NB4 (cell line): ENCODE measurements at regions not wholly inside any gene's neighbourhood (a gene's known extent, or its start where the extent isn't known, plus 50 kb on each side); places are given as distances from the start of the nearest gene placed in this dataset.

Source experiments
- DNase-seq: peaks from one replicate; pipeline ENCODE4 v3.0.0; 2010; ENCODE audit warnings: low read depth
- H3K4me3 ChIP-seq: one replicate; pipeline ENCODE4 v1.5.1; 2011; ENCODE audit warnings: mild to moderate bottlenecking, low read depth, low read length, moderate library complexity
- MYC ChIP-seq: IDR thresholded peaks from 2 replicates; pipeline ENCODE4 v1.6.1; 2011; ENCODE audit warnings: low read depth, low read length
- POLR2A ChIP-seq: IDR thresholded peaks from 2 replicates; pipeline ENCODE4 v1.6.1; 2011; ENCODE audit warnings: mild to moderate bottlenecking; ENCODE audit not compliant: insufficient read length; ENCODE audit errors: extremely low read depth
- TF ChIP-seq, protein P1 (sequence below): IDR thresholded peaks from one replicate; pipeline ENCODE4 v1.5.1; 2012; ENCODE audit warnings: low read depth, low read length
- TF ChIP-seq, protein P2 (sequence below): IDR thresholded peaks from 2 replicates; pipeline ENCODE4 v1.6.1; 2011; ENCODE audit warnings: low read depth, low read length

DNA sequence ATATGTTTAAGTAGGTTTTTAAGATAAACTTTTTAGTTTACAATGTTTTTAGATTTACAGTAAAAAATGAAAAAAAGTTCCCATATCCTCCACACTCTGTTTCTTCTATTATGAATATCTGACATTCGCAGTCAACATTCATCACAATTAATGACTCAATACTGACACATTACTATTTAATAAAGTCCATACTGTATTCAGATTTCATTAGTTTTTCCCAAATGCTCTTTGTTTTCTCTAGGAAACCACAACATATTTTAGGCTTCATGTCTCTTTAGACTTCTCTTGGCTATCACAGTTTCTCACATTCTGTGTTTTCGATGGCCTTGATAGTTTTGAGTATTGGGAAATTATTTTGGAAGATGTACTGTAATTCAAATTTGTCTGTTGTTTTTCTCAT, 399.8 kb downstream of the SLC6A15 start:
- no peak for DNase-seq
- no peak for TF ChIP-seq MYC
- TF ChIP-seq, protein P1, sequence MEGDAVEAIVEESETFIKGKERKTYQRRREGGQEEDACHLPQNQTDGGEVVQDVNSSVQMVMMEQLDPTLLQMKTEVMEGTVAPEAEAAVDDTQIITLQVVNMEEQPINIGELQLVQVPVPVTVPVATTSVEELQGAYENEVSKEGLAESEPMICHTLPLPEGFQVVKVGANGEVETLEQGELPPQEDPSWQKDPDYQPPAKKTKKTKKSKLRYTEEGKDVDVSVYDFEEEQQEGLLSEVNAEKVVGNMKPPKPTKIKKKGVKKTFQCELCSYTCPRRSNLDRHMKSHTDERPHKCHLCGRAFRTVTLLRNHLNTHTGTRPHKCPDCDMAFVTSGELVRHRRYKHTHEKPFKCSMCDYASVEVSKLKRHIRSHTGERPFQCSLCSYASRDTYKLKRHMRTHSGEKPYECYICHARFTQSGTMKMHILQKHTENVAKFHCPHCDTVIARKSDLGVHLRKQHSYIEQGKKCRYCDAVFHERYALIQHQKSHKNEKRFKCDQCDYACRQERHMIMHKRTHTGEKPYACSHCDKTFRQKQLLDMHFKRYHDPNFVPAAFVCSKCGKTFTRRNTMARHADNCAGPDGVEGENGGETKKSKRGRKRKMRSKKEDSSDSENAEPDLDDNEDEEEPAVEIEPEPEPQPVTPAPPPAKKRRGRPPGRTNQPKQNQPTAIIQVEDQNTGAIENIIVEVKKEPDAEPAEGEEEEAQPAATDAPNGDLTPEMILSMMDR, result no peak
- TF ChIP-seq POLR2A, result no peak
- TF ChIP-seq, protein P2, sequence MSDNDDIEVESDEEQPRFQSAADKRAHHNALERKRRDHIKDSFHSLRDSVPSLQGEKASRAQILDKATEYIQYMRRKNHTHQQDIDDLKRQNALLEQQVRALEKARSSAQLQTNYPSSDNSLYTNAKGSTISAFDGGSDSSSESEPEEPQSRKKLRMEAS, result no peak
- H3K4me3 ChIP-seq, result no peak overlapping the region

DNA sequence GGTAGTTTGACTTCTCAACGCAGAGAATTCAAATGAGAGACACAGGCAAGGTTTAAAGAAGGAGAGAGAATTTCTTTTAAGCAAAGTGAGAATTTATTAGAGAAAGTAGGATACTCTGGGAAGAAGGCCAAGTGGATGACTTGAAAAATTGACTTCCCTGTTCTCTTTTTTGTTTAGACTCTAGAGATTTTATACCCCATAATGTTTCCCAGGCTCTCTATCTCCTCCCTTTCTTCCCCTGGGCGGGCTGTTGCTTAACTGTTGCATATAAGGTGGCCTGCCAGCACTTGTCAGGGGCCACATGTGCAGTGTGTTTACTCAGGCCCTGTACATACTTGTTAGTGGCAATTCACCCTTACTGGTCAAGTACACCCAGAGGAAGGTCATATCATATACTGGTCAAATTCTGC, 403.7 kb downstream of the SLC6A15 start:
- no peak overlapping the region for H3K4me3 ChIP-seq
- TF ChIP-seq MYC (no peak), POLR2A (no peak)
- TF ChIP-seq, protein P1, result no peak
- TF ChIP-seq, protein P2, result no peak
- peak; percentile 9 for DNase-seq

DNA sequence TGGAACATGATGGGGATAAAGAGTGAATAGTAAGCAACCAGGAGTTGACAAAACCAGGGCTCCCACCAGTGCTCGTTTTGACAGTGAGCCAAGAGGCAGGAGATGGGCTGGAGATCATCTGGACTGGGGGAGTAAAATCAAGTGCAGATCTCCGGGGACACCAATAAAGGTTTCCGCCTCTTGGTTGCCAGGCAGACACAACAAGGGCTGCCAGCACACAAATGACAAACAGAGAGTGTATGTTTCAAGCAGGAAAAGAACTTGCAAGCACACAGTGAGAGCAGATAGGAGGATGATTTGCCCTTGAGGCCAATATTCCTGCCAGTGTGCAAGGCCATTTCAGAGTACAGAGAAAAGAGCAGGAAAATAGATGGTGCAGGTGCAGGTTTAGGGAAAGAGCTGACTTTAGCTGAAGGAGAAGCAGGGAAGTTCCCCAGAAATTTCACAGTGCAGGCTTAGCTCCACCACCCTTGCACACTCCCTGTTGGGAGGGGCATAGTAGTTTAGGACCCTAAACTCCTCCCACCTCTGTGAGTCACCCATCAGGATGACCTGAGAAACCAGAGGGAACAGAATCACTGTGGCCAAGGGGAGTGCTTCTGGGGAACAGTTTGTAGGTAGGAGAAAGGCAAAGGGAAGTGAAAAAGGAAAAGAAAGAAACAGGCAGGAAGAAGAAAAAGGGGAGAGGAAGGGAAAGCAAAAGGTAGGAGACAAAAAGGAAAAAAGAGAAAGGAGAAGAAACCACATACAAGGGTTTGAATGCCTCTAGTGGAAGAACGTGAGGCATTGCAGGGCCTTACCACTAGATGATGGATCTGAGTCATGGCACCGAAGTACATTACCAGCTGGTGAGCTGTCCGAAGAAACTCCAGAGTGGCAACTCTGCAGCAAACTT, 404.4 kb downstream of the SLC6A15 start:
- TF ChIP-seq, protein P1, result peak; percentile 55
- TF ChIP-seq POLR2A, result no peak
- H3K4me3 ChIP-seq, result no peak overlapping the region

DNA sequence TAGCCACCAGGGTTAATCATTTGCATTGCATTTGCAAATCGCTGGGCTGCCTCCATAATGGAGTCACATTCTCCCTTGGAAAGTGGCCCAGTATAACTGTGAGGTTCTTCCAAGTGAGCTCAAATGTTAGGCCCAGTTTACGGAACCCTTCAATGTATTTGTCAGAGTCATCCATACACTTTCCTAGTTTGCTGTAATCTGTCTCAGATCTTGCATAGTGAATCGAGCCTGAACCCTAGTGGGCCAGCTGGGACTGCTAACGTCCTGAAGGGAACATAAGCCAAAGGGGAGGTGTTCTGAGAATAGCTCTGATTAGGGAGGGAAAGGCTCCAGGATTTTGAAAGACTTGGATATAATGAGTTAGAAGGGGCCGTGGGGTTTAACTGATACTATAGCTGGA, 406.3 kb downstream of the SLC6A15 start:
- no peak overlapping the region for H3K4me3 ChIP-seq
- TF ChIP-seq, protein P1, result no peak
- TF ChIP-seq POLR2A (no peak), MYC (no peak)
- TF ChIP-seq, protein P2, result no peak
- DNase-seq, result no peak

More for the DNA sequence above, 404.4 kb downstream of the SLC6A15 start:
- peak; percentile 74 for DNase-seq

DNA sequence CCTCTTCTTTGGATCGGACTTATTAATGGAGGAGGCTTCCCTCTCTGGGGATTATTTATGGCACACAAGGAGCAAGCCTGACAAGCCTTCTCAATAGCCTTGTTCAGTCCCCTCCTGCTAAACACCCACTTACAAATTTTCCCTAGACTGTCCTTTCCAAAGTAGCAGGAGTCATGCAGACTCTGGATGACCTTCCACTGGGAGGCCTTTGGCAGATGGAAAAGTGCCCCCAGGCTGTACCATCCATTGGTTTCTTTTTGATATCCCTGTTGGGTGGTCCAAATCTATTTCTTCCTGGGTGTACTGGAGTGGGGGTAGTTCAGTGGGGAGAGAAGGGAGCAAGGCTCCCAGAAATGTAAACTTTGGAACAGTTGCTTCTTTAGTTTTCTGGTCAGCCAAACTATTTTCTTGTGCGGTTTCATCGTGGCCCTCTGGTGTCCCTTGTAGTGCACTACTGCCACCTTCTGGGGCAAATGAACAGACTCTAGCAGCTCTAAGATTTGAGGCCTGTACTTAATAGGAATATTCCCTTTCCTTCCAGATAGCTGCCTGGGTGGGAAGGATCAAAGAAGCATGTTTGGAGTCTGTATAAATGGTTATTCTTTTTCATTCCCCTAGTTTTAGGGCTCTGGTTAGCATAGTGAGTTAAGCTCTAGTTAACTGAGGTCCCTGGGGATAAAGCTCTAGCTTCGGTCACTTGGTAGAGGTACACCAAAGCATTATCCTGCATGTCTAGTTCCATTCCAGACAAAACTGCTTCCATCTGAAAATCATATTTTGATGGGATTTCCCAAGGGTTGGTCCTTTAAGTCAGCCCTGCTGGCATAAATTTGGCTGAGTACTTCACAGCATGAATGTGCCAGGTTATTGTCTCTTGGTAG, 409.5 kb downstream of the SLC6A15 start:
- DNase-seq, result peak; percentile 71
- TF ChIP-seq, protein P1, result peak; percentile 91
- TF ChIP-seq, protein P2, result no peak
- no peak overlapping the region for H3K4me3 ChIP-seq
